Kidney epithelial cell (primary cell): ENCODE measurements at regions not wholly inside any gene's neighbourhood (a gene's known extent, or its start where the extent isn't known, plus 50 kb on each side); places are given as distances from the start of the nearest gene placed in this dataset.

Source experiments
- DNase-seq: peaks from one replicate; pipeline ENCODE4 v3.0.0-alpha.2; 2010; ENCODE audit warnings: low read depth
- H3K27me3 ChIP-seq: 2 replicates; pipeline ENCODE4 v1.6.0; 2011; ENCODE audit warnings: low read length; ENCODE audit not compliant: control insufficient read depth, insufficient read depth
- H3K36me3 ChIP-seq: 2 replicates; pipeline ENCODE4 v1.5.1; 2011; ENCODE audit warnings: low read length; ENCODE audit not compliant: control insufficient read depth, insufficient read depth
- H3K4me3 ChIP-seq: 2 replicates; pipeline ENCODE4 v1.5.1; 2011; ENCODE audit warnings: low read depth, mild to moderate bottlenecking, control low read depth, low read length
- CTCF ChIP-seq: IDR thresholded peaks from 2 replicates; pipeline ENCODE4 v1.5.1; 2011; ENCODE audit warnings: mild to moderate bottlenecking, moderate library complexity, low read length, control low read depth, inconsistent platforms; ENCODE audit not compliant: insufficient read depth, poor library complexity, severe bottlenecking

GRCh38 chr15:47570881-47571640 lies 146.2 kb upstream of the SEMA6D start:
- Histone ChIP-seq H3K27me3 (no peaks in the 10 kb centered on the region), H3K36me3 (no peaks in the 10 kb centered on the region), H3K4me3 (no peak overlapping the region)
- no peak for TF ChIP-seq CTCF
- DNase-seq, result no peak

- TF ChIP-seq CTCF, result no peak
- Histone ChIP-seq H3K4me3 (no peak overlapping the region), H3K36me3 (no peaks in the 10 kb centered on the region), H3K27me3 (no peaks in the 10 kb centered on the region)
- DNase-seq, result no peak
Observed at GRCh38 chr15:47573673-47574072, 143.6 kb upstream of the SEMA6D start.

GRCh38 chr15:47577000-47577399 lies 140.3 kb upstream of the SEMA6D start:
- no peak for TF ChIP-seq CTCF
- no peaks in the 10 kb centered on the region for H3K36me3 ChIP-seq
- H3K27me3 ChIP-seq, result no peaks in the 10 kb centered on the region
- no peak overlapping the region for H3K4me3 ChIP-seq
- no peak for DNase-seq

GRCh38 chr15:47577461-47577860 lies 139.8 kb upstream of the SEMA6D start:
- no peak for TF ChIP-seq CTCF
- Histone ChIP-seq H3K4me3 (no peak overlapping the region), H3K27me3 (no peaks in the 10 kb centered on the region)

GRCh38 chr15:47582233-47582632 lies 135.1 kb upstream of the SEMA6D start:
- TF ChIP-seq CTCF, result no peak
- no peak overlapping the region for H3K4me3 ChIP-seq
- DNase-seq, result no peak
- no peaks in the 10 kb centered on the region for H3K36me3 ChIP-seq
- no peaks in the 10 kb centered on the region for H3K27me3 ChIP-seq

More at GRCh38 chr15:47577461-47577860, 139.8 kb upstream of the SEMA6D start:
- H3K36me3 ChIP-seq, result no peaks in the 10 kb centered on the region
- no peak for DNase-seq

- H3K36me3 ChIP-seq, result no peaks in the 10 kb centered on the region
- H3K4me3 ChIP-seq, result no peak overlapping the region
- DNase-seq, result no peak
- TF ChIP-seq CTCF, result no peak
- H3K27me3 ChIP-seq, result no peaks in the 10 kb centered on the region
Observed at GRCh38 chr15:47584316-47584715, 133.0 kb upstream of the SEMA6D start.
